Activated T-cell treated with anti-CD3 and anti-CD28 coated beads, Interleukin-2, amount 50 U/mL, for 4 hours (primary cell): ENCODE measurements at regions not wholly inside any gene's neighbourhood (a gene's known extent, or its start where the extent isn't known, plus 50 kb on each side); places are given as distances from the start of the nearest gene placed in this dataset.
"Not testable (repeated sequence)": the region's sequence is repeated elsewhere in the genome, so short reads cannot be mapped to it uniquely, and the experiment has no call there.

Source experiments
- ATAC-seq, 2 donors: fragments of 200-7000 bp; cut with Tn5 transposase; one replicate each; pipeline ENCODE4 v1.10.0; 2021
- DNase-seq: peaks from one replicate; pipeline ENCODE4 v3.0.0-alpha.2; 2020
- H3K27me3 Mint-ChIP-seq: one replicate; pipeline ENCODE4 v1.8.0; 2021; ENCODE audit warnings: low read depth, mixed read lengths
- H3K36me3 Mint-ChIP-seq: one replicate; pipeline ENCODE4 v1.8.0; 2022; ENCODE audit warnings: mixed read lengths; ENCODE audit not compliant: insufficient read depth
- H3K4me1 Mint-ChIP-seq: one replicate; pipeline ENCODE4 v1.8.0; 2021; ENCODE audit warnings: low read depth, mixed read lengths
- H3K4me3 Mint-ChIP-seq: one replicate; pipeline ENCODE4 v1.8.0; 2021; ENCODE audit warnings: mild to moderate bottlenecking, moderate library complexity, mixed read lengths
- H3K9me3 Mint-ChIP-seq: one replicate; pipeline ENCODE4 v1.8.0; 2021; ENCODE audit warnings: mixed read lengths

DNA sequence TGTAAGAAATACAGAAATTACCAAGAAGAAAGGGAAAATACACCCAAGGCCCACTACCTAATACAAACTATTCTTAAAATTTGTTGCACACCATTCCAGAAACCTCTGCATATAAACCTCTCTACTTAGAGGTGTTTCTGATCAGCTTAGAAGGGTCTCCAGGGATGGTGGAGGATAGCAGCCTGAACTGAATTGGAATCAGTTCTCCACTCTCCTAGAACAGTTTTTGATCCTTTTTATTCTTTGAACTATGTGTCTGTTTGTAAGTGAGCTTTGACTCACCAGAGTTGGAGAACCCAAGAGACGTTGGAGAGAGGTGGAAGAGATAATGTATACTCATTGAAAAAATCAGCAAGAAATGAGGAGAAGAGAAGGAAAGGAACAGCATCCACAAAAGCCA, 96.6 kb upstream of the OTUD4 start:
- DNase-seq (no peak), ATAC-seq (no peak)
- H3K9me3 Mint-ChIP-seq, result no peaks in the 10 kb centered on the region
- H3K4me3 Mint-ChIP-seq, result no peak overlapping the region
- H3K4me1 Mint-ChIP-seq, result no peaks in the 10 kb centered on the region
- H3K36me3 Mint-ChIP-seq, result no peaks in the 10 kb centered on the region
- H3K27me3 Mint-ChIP-seq, result peaks cover 3% of the 10 kb centered on the region

DNA sequence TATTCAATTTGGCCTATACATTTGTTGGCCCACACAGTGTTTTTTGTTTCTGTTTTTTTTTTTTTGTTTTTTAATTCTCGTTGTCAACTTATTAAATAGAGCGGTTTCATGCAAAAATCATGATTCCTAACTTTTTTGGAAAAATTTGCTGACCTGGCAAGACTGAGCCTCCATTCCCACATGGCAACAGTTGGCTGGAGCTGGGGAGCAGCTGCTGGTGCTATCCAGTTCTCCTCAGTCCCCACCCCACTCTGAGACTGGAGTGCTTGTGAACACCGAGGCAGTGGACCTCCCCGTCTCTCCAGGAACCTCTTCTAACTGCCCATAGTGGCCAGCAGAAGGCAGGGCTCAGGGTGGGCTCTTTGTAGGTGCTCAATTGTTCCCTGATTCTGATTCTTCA, 95.7 kb upstream of the OTUD4 start:
- ATAC-seq (no peak), DNase-seq (no peak)
- peaks cover 3% of the 10 kb centered on the region for H3K27me3 Mint-ChIP-seq
- no peaks in the 10 kb centered on the region for H3K36me3 Mint-ChIP-seq
- H3K4me1 Mint-ChIP-seq, result no peaks in the 10 kb centered on the region
- H3K9me3 Mint-ChIP-seq, result no peaks in the 10 kb centered on the region
- H3K4me3 Mint-ChIP-seq, result no peak overlapping the region

DNA sequence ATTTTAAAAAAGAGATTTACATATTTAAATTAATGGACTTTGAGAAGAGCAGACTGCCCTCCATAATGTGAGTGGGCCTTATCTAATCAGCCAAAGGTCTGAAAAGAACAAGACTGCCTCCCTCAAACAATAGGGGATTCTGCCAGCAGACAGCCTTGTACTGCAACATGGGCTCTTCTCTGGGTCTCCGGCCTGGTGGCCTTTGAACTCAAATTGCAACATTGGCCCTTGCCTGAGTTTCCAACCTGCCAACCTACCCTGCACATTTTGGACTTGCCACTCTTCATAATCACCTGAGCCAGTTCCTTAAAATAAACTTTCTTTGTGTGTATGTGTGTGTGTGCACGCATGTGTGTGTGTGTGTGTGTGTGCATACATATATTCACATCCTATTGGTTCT, 90.8 kb upstream of the OTUD4 start:
- Mint-ChIP-seq H3K9me3 (no peaks in the 10 kb centered on the region), H3K27me3 (no peaks in the 10 kb centered on the region), H3K4me1 (no peaks in the 10 kb centered on the region), H3K36me3 (no peaks in the 10 kb centered on the region), H3K4me3 (no peak overlapping the region)
- no peak for ATAC-seq
- no peak for DNase-seq

DNA sequence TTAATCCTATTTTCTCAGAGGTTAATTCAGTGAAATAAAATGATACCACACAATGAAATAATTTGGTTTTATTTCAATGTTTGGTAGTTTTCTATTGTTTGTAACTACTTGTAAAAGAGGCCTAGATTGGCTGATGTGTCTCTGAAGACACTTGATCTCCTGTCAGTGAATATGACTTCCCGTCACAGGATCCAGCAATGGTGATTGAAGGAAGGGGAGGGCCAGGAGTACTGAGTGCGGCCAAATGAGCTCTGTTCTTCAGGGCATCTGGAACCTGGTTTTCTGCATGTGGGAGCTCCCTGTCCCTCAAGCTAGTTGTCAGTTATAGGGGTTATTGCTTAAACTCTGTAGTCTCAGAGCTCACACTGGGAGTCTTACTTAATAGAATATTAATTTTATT, 86.5 kb upstream of the OTUD4 start:
- H3K4me1 Mint-ChIP-seq, result no peaks in the 10 kb centered on the region
- H3K27me3 Mint-ChIP-seq, result no peaks in the 10 kb centered on the region
- H3K9me3 Mint-ChIP-seq, result no peaks in the 10 kb centered on the region
- no peak for DNase-seq
- no peaks in the 10 kb centered on the region for H3K36me3 Mint-ChIP-seq
- ATAC-seq, result no peak
- no peak overlapping the region for H3K4me3 Mint-ChIP-seq

DNA sequence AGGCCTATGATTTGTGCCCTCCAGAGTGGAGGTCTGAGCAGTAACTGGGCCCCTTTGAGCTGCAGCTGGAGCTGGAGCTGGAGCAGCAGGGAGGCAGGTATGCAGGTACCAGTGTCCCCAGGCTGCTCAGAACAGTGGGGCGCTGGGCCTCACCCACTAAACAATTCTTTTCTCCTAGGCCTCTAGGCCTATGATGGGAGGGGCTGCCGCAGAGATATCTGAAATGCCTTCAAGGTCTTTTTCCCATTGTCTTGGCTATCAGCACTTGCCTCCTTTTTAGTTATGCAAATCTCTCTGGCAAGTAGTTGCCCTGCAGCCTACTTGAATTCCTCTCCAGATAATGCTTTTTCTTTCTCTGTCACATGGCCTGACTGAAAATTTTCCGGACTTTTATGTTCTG, 79.7 kb upstream of the OTUD4 start:
- DNase-seq, result no peak
- Mint-ChIP-seq H3K36me3 (no peaks in the 10 kb centered on the region), H3K4me1 (no peaks in the 10 kb centered on the region), H3K9me3 (peaks cover 5% of the 10 kb centered on the region), H3K27me3 (peaks cover 3% of the 10 kb centered on the region), H3K4me3 (no peak overlapping the region)
- no peak for ATAC-seq

DNA sequence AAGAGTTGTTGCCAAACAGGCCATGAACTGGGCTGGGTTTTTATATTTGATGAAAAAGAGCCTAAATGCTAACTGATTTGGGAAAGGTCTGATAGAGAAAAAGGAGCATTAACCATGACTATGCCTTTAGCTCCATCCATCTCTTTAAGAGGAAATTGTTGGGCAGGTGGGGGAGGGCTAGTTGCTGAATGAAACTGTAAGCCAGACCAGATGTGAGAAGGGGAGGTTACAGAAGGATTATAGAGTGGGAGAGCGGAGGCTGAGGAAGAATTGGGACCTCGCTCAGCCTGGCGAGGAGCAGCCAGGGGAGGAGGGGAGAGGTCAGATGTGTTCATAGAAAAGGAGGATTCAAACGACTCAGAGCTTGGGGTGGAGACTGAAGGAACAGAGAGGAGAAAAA, 74.9 kb upstream of the OTUD4 start:
- H3K4me3 Mint-ChIP-seq, H3K36me3 Mint-ChIP-seq, H3K9me3 Mint-ChIP-seq, DNase-seq, H3K4me1 Mint-ChIP-seq, ATAC-seq, H3K27me3 Mint-ChIP-seq: not testable (repeated sequence)

DNA sequence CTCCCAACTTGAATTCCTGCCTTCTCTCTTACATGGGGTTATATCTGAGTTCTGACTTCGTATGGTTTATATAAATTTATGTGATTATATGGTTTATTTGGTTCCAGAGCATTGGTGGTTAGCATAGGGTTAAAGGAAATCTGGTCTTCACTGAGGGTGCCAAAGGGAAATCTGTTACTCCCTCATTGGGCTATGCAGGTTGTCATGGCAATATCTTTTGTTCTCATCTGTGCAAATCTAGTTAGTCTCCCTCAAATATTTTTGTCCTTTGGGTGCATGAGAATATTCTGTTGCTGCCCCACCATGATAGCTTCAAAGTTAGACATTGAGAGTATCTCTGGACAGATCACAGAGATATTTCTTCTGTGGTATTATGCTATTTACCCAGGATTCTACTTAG, 71.8 kb upstream of the OTUD4 start:
- ATAC-seq, result no peak
- no peak overlapping the region for H3K4me3 Mint-ChIP-seq
- no peaks in the 10 kb centered on the region for H3K4me1 Mint-ChIP-seq

DNA sequence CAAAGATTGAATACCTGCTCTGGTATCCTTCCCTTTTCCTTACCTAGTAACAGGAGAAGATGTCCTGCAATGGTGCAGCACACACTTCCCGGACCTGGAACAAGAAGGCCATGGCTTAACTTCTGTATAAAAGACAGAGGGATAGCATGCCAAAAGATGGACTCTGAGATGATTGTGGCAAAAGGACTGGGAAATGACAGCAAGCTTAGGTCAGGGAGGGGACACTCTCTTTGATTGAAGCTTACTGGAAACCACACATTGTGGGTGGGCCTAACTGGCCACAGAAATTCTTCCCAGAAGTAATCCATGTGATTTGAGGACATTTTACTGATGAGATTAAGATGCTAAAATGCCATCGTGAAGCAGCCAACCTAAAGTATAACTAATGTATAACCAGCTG, 71.0 kb upstream of the OTUD4 start:
- Mint-ChIP-seq H3K9me3 (no peaks in the 10 kb centered on the region), H3K4me1 (no peaks in the 10 kb centered on the region), H3K27me3 (peaks cover 7% of the 10 kb centered on the region), H3K36me3 (no peaks in the 10 kb centered on the region), H3K4me3 (no peak overlapping the region)
- ATAC-seq (no peak), DNase-seq (no peak)

More for the DNA sequence above, 71.8 kb upstream of the OTUD4 start:
- Mint-ChIP-seq H3K36me3 (no peaks in the 10 kb centered on the region), H3K9me3 (no peaks in the 10 kb centered on the region), H3K27me3 (peaks cover 7% of the 10 kb centered on the region)
- no peak for DNase-seq

DNA sequence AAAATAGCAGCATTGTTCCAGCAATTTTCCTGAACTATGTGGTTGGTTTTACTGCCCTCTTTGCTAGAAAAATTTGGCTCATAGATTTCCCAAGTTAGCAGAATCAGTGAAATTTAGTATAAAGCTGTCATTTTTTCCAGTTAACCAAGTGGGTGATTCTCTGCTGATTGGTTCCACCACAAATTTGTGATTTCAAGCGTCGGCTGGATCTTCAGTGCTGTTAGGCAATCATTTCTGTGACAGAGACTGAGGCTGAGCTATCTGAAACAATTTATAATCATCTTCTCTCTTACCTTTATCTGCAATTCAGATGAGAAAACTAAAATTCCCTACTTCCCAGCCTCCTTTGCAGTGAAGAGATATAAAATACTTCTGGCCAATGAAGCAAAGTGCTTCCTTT, 68.6 kb upstream of the OTUD4 start:
- ATAC-seq, result no peak

DNA sequence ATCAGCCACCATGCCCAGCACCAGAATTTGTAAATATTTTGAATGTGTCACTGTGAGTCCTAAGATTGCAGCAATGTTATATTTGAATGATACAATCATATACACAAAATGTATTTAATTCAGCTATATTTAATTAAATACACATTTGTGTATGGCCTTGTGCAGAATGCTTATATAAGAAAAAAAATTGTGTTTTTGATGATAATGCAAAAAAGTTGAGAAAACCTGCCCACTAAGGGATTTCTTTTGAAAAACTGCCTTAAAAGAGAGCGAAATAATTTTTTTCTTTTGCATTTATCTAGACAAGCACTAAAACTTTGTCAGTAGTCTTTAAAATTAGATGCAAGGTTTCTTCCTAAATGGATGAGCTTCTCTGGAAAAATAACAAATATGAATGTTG, 68.1 kb upstream of the OTUD4 start:
- Mint-ChIP-seq H3K4me3 (no peak overlapping the region), H3K36me3 (no peaks in the 10 kb centered on the region), H3K27me3 (peaks cover 10% of the 10 kb centered on the region), H3K9me3 (no peaks in the 10 kb centered on the region), H3K4me1 (no peaks in the 10 kb centered on the region)
- DNase-seq, result no peak
- ATAC-seq, result no peak

More for the DNA sequence above, 68.6 kb upstream of the OTUD4 start:
- Mint-ChIP-seq H3K9me3 (no peaks in the 10 kb centered on the region), H3K4me3 (no peak overlapping the region), H3K36me3 (no peaks in the 10 kb centered on the region), H3K27me3 (peaks cover 10% of the 10 kb centered on the region), H3K4me1 (no peaks in the 10 kb centered on the region)
- no peak for DNase-seq

DNA sequence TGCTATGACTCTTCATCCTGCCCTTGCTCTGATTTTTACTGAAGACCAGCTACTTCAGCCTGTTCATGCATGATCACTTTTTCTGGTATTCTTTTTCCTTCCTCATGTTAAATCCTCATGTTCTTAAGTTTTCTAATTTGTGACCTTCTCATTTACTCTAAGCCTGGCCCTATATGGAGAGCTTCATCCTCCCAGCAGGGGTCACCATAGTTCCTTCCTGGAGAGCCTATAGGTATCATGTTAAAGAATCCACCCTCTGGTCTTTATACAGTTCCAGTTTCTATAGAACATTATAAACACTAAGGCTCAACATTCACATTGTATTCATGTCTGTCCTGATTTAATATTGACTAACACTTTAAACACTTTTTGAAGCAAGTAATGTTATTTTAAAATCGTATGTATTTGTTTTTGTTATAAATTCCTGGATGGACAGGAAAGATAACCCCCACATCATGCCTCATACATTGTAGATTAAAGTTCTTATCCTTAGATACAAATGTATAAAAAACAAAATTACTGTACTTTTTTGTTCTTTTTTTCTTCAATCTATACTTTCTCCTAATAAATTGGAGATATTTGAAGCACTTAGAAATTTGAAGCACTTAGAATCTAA, 53.8 kb upstream of the OTUD4 start:
- Mint-ChIP-seq H3K36me3 (no peaks in the 10 kb centered on the region), H3K27me3 (no peaks in the 10 kb centered on the region), H3K4me3 (no peak overlapping the region), H3K9me3 (no peaks in the 10 kb centered on the region), H3K4me1 (no peaks in the 10 kb centered on the region)
- DNase-seq, result peak; percentile 42
- ATAC-seq, result peak; percentile 97 to 98

DNA sequence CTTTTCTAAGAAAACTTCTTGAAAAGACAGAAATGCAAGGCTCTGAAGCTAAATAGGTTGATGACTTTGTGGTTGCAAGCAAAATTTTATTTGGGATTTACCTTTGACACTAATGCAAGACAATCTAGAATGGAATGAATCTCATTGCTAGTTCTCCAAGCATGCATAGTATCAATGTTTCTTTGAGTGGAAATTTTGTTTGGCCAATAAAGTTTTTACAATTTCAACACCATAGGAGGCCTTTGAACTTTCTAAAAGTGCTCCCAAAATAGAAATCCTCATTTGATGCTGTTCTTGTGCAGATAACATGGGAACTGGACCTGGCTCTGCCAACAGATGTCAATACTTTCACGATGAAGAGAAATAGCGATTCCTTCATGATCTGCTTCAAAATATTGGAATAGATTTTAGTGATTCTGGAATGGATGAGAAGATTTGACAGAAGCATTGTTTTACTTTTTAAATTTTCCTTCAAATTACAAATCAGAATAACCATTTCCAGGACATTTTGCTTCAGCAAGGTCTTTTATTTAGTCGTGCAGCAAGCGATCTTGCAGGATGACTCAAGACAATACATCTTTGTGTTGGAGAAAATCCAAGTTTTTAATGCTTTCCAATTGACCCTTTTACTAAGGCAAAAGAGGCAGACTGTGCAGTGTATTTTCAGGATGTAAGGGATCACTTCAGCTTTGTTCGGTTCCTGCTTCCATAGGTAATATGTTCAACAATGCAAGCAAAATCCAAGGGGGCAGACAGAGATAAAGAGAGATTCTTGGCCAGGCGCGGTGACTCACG, 51.7 kb upstream of the OTUD4 start:
- Mint-ChIP-seq H3K9me3 (no peaks in the 10 kb centered on the region), H3K36me3 (no peaks in the 10 kb centered on the region), H3K4me3 (no peak overlapping the region), H3K4me1 (no peaks in the 10 kb centered on the region), H3K27me3 (peaks cover 1% of the 10 kb centered on the region)
- no peak for ATAC-seq
- no peak for DNase-seq

DNA sequence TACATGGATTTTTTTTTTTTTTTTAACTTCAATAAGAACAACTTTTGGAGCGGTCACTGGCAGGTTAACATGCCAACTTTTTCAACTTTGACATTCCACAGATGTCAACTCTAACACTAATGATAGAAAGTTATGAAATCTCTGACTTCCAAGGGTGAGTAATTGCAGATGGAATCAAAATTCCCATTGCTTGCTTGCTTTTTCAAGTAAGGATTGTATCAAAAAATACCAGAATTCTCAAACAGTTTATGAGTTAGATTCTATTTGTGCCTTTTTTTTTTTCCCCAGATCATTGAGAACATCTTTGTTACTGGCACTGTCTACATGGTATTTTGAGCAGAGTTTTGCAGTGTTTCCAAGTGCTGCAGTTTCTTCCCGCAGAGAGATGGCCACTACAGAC, 50.3 kb upstream of the OTUD4 start:
- Mint-ChIP-seq H3K36me3 (no peaks in the 10 kb centered on the region), H3K4me3 (no peak overlapping the region), H3K4me1 (no peaks in the 10 kb centered on the region), H3K27me3 (peaks cover 1% of the 10 kb centered on the region), H3K9me3 (no peaks in the 10 kb centered on the region)
- no peak for ATAC-seq
- DNase-seq, result no peak
